Psoas muscle (tissue), 7 donors: ENCODE measurements at regions not wholly inside any gene's neighbourhood (a gene's known extent, or its start where the extent isn't known, plus 50 kb on each side); places are given as distances from the start of the nearest gene placed in this dataset.

ENCODE experiments used
- ATAC-seq, 4 donors: fragments of 200-7000 bp; cut with Tn5 transposase; one replicate each; pipeline ENCODE4 v1.9.1; 2020; ENCODE audit warnings: moderate library complexity in 3 of 4, mild to moderate bottlenecking in 2 of 4
- DNase-seq, 2 donors: peaks; one replicate each; pipeline ENCODE4 v3.0.0-alpha.2; 2020
- H3K27ac ChIP-seq: fragments of 200-600 bp; one replicate; pipeline ENCODE4 v1.8.0; 2022
- H3K27me3 ChIP-seq, 3 donors: fragments of 200-600 bp in 1 of 3; one replicate each; pipeline versions ENCODE4 v1.6.1 to v1.8.0; 2013 to 2022; ENCODE audit warnings: low read length in 2 of 3, mild to moderate bottlenecking in 2 of 3, moderate library complexity in 1 of 3; ENCODE audit not compliant: insufficient read depth in 3 of 3
- H3K36me3 ChIP-seq, 2 donors: fragments of 200-600 bp in 1 of 2; one replicate each; pipeline versions ENCODE4 v1.6.1 to v1.8.0; 2013 to 2022; ENCODE audit warnings: low read depth in 1 of 2, mild to moderate bottlenecking in 1 of 2, moderate library complexity in 1 of 2; ENCODE audit not compliant: insufficient read depth in 1 of 2
- H3K4me1 ChIP-seq: fragments of 200-600 bp; one replicate; pipeline ENCODE4 v1.8.0; 2022
- H3K4me3 ChIP-seq: fragments of 200-600 bp; one replicate; pipeline ENCODE4 v1.8.0; 2022; ENCODE audit warnings: mild to moderate bottlenecking
- H3K9me3 ChIP-seq: fragments of 200-600 bp; one replicate; pipeline ENCODE4 v1.8.0; 2022
- CTCF ChIP-seq: fragments of 200-600 bp; IDR thresholded peaks from one replicate; pipeline ENCODE4 v1.8.0; 2022; ENCODE audit warnings: antibody characterized with exemption
- WGBS, 3 donors: extraction: QIAGEN DNeasy Blood & Tissue Kit; methylation state at CpG; one replicate each; pipeline versions ENCODE4 v1.1.6 to v1.1.7; 2013; 5-methylcytosine and 5-hydroxymethylcytosine counted together
- intact Hi-C, 2 donors: fragments of 100-400 bp; cut with DNase I; formaldehyde crosslinking; loops; one replicate each; pipeline versions ENCODE4 v1.11.0 to v1.14.2; 2022
- donor health status: healthy with polysubstance abuse.
- donor health status: DM: no; HTN: no; CAD: no; lungs with moderate emphysema.
- donor health status: Bipolar disorder and iron deficiency.
- donor health status: healthy.
- donor health status: DM: yes; HTN: yes; CAD: no.
- donor health status: DM: no; HTN: no; CAD: no.
- donor health status: DM: yes; HTN: yes; CAD: no.

- H3K9me3 ChIP-seq, result peaks cover 9% of the 10 kb centered on the region
- WGBS, 3 donors, result 67 to 83% (median 79%) methylated on average over 4 of the region's 4 CpGs
- no peaks in the 10 kb centered on the region for H3K4me1 ChIP-seq
- TF ChIP-seq CTCF, result no peak
- H3K4me3 ChIP-seq, result no peak overlapping the region
- no peak overlapping the region for H3K27ac ChIP-seq
- no peaks in the 10 kb centered on the region for H3K27me3 ChIP-seq
- intact Hi-C loops, result no loop called here
- DNase-seq (no peak), ATAC-seq (no peak)
- no peaks in the 10 kb centered on the region for H3K36me3 ChIP-seq
These were observed 743.1 kb upstream of the B3GALT2 start for GRCh38 chr1:193929374-193930033.

GRCh38 chr1:193927550-193927949 is 741.1 kb upstream of the B3GALT2 start:
- H3K4me3 ChIP-seq, result no peak overlapping the region
- no peaks in the 10 kb centered on the region for H3K4me1 ChIP-seq
- H3K36me3 ChIP-seq, result no peaks in the 10 kb centered on the region
- 47 to 59% (median 49%) methylated on average over 4 of the region's 4 CpGs for WGBS, 3 donors
- TF ChIP-seq CTCF, result no peak
- no peak for DNase-seq
- H3K27me3 ChIP-seq, result no peaks in the 10 kb centered on the region
- intact Hi-C loops, result no loop called here
- ATAC-seq, result no peak
- H3K27ac ChIP-seq, result no peak overlapping the region
- peaks cover 9% of the 10 kb centered on the region for H3K9me3 ChIP-seq

GRCh38 chr1:193926956-193927355 is 740.5 kb upstream of the B3GALT2 start:
- Histone ChIP-seq H3K4me3 (no peak overlapping the region), H3K27ac (no peak overlapping the region), H3K27me3 (no peaks in the 10 kb centered on the region), H3K36me3 (no peaks in the 10 kb centered on the region), H3K4me1 (no peaks in the 10 kb centered on the region), H3K9me3 (peaks cover 9% of the 10 kb centered on the region)
- ATAC-seq (no peak), DNase-seq (no peak)
- 61 to 87% (median 82%) methylated on average over 7 of the region's 7 CpGs for WGBS, 3 donors
- TF ChIP-seq CTCF, result no peak
- intact Hi-C loops, result no loop called here

DNA sequence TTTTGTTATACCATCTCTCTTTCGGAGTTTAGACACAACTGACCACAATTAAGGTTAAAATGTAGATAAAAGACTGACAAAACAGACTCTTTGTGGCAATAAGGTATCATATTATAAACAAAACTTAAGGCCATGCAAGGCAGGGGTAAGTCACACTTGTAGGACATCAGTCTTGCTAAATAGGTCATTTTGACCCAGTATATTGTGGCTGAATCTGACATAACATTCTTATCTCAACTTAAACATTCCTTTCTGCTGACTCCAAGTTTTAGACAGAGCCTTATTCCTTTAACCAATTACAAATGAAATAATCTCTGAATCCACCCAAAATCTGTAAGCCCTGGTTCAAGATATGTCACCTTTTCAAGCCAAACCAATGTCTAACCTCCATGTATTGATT is 733.4 kb upstream of the B3GALT2 start:
- Histone ChIP-seq H3K36me3 (no peaks in the 10 kb centered on the region), H3K9me3 (no peaks in the 10 kb centered on the region), H3K27me3 (no peaks in the 10 kb centered on the region), H3K4me3 (no peak overlapping the region), H3K4me1 (no peaks in the 10 kb centered on the region), H3K27ac (no peak overlapping the region)
- DNase-seq (no peak), ATAC-seq (no peak)
- WGBS, 3 donors, result 87 to 97% (median 96%) methylated on average over 1 of the region's 1 CpG
- intact Hi-C loops, result no loop called here
- TF ChIP-seq CTCF, result no peak

DNA sequence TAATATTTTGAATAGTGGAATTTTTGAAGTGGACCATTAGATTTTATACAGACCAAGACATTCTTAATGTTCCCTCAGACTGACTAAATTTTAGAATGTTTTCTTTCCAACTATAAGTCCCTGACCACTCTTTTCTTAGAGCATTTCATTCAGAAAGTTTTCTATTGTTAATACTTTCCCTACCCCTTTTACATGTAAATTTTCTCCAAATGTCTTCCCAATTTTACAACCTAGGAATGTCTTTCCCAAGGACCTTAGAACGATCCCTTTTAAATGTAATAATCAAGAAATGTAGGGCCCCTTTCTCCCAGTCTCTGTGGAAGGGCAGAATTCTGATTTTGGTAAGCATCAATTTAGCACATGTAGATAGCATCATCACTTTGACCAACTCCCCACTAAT is 730.0 kb upstream of the B3GALT2 start:
- no peak for DNase-seq
- Histone ChIP-seq H3K36me3 (no peaks in the 10 kb centered on the region), H3K27ac (no peak overlapping the region), H3K27me3 (no peaks in the 10 kb centered on the region), H3K4me3 (no peak overlapping the region), H3K9me3 (no peaks in the 10 kb centered on the region), H3K4me1 (no peaks in the 10 kb centered on the region)
- no peak for ATAC-seq
- 73 to 82% (median 80%) methylated on average over 1 of the region's 1 CpG for WGBS, 3 donors
- intact Hi-C loops, result no loop called here
- no peak for TF ChIP-seq CTCF
